ENCODE measurements at regions not wholly inside any gene's neighbourhood (a gene's known extent, or its start where the extent isn't known, plus 50 kb on each side); places are given as distances from the start of the nearest gene placed in this dataset.

DNA sequence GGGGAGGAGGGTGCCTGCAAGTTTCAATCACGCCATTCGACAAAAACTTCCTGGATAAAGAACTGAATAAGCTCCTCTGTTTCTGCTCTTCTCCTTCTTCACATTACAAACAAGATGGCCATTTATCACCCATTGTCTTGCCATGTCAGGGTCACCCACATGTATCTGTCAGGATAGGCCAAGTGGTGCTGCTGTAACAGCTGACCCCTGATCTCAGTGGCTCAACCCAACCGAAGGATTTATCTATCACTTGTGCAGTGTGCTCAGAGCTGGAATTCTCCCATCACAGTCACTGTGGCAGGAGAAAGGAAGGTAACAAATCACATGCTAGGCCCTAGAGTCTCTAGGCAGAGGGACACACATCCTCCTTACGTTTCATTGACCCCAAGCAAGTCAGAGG lies 210.0 kb upstream of the CDH5 start:
- H3K23ac ChIP-seq (ENCODE audit: low read depth, low read length), result no peak overlapping the region
- no peaks in the 10 kb centered on the region for H3K36me3 ChIP-seq (ENCODE audit: control insufficient read depth, insufficient read depth, low read length)
- TF ChIP-seq POLR2A (IDR thresholded peaks at IDR 0.05; ENCODE audit: low read depth, low read length) (no peak), NFE2L2 (IDR thresholded peaks at IDR 0.05; ENCODE audit: low read depth, low read length) (no peak), RCOR1 (IDR thresholded peaks at IDR 0.05; ENCODE audit: insufficient replicate concordance, low read length) (no peak), CHD1 (IDR thresholded peaks at IDR 0.05; ENCODE audit: low read depth, low read length) (no peak), SMC3 (IDR thresholded peaks at IDR 0.05; ENCODE audit: low read depth, low read length) (no peak), CEBPB (IDR thresholded peaks at IDR 0.05; ENCODE audit: low read depth, low read length) (no peak), FOS (IDR thresholded peaks at IDR 0.05; ENCODE audit: low read depth, low read length) (no peak), MAZ (IDR thresholded peaks at IDR 0.05; ENCODE audit: borderline replicate concordance, low read depth, low read length) (no peak), RFX5 (IDR thresholded peaks at IDR 0.05; ENCODE audit: low read depth, low read length) (no peak)
- TF ChIP-seq, protein P1, sequence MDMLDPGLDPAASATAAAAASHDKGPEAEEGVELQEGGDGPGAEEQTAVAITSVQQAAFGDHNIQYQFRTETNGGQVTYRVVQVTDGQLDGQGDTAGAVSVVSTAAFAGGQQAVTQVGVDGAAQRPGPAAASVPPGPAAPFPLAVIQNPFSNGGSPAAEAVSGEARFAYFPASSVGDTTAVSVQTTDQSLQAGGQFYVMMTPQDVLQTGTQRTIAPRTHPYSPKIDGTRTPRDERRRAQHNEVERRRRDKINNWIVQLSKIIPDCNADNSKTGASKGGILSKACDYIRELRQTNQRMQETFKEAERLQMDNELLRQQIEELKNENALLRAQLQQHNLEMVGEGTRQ (IDR thresholded peaks at IDR 0.05; ENCODE audit: low read depth, low read length), result no peak
- TF ChIP-seq, protein P2, sequence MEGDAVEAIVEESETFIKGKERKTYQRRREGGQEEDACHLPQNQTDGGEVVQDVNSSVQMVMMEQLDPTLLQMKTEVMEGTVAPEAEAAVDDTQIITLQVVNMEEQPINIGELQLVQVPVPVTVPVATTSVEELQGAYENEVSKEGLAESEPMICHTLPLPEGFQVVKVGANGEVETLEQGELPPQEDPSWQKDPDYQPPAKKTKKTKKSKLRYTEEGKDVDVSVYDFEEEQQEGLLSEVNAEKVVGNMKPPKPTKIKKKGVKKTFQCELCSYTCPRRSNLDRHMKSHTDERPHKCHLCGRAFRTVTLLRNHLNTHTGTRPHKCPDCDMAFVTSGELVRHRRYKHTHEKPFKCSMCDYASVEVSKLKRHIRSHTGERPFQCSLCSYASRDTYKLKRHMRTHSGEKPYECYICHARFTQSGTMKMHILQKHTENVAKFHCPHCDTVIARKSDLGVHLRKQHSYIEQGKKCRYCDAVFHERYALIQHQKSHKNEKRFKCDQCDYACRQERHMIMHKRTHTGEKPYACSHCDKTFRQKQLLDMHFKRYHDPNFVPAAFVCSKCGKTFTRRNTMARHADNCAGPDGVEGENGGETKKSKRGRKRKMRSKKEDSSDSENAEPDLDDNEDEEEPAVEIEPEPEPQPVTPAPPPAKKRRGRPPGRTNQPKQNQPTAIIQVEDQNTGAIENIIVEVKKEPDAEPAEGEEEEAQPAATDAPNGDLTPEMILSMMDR (conservative IDR thresholded peaks at IDR 0.05; ENCODE audit: low read depth, low read length), result no peak
- TF ChIP-seq, protein P3, sequence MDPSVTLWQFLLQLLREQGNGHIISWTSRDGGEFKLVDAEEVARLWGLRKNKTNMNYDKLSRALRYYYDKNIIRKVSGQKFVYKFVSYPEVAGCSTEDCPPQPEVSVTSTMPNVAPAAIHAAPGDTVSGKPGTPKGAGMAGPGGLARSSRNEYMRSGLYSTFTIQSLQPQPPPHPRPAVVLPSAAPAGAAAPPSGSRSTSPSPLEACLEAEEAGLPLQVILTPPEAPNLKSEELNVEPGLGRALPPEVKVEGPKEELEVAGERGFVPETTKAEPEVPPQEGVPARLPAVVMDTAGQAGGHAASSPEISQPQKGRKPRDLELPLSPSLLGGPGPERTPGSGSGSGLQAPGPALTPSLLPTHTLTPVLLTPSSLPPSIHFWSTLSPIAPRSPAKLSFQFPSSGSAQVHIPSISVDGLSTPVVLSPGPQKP (IDR thresholded peaks at IDR 0.05; ENCODE audit: borderline replicate concordance, low read depth, low read length), result no peak
- peak overlapping the region; percentile 17 for H2AK9ac ChIP-seq (replicated peaks; ENCODE audit: low read depth, low read length, poor library complexity)
- H2BK15ac ChIP-seq (ENCODE audit: low read depth, low read length), result peak overlapping the region; percentile 77; the same call in 2 of the 3 replicates
- DNase-seq (no peak), ATAC-seq (ENCODE audit: low read depth) (no peak)
- H3K4ac ChIP-seq (ENCODE audit: low read depth, low read length), result peak overlapping the region; percentile 61
- H3K9me3 ChIP-seq (ENCODE audit: control insufficient read depth, insufficient read depth, low read length), result no peaks in the 10 kb centered on the region
- H3K4me3 ChIP-seq (ENCODE audit: insufficient read depth, low read depth, low read length), result no peak overlapping the region
- H3K56ac ChIP-seq (ENCODE audit: extremely low read depth, insufficient read depth, low read length), result no peak overlapping the region
- H3K4me2 ChIP-seq (ENCODE audit: low read depth, low read length), result no peak overlapping the region
- 0 out of 2 replicates have a peak overlapping the region, but pooled peaks have one; percentile 31 for H3K18ac ChIP-seq (ENCODE audit: low read depth, low read length)
- H4K20me1 ChIP-seq (ENCODE audit: insufficient read depth, low read length), result no peaks in the 10 kb centered on the region
- H3K14ac ChIP-seq (replicated peaks; ENCODE audit: low read depth, low read length), result 0 out of 2 replicates have a peak overlapping the region, but pooled peaks have one; percentile 39
- H3K27me3 ChIP-seq (ENCODE audit: control insufficient read depth, insufficient read depth, low read length), result no peaks in the 10 kb centered on the region; the same call in 1 of the 2 replicates
- CTCF ChIA-PET, result interaction anchor here (0.8 kb wide), 1 partner anchor 153 kb away, joined by 3 read pairs; no protein-coding TSS in a partner anchor
- H3K9me1 ChIP-seq (ENCODE audit: insufficient read depth, low read length), result peaks cover 16% of the 10 kb centered on the region
- WGBS, 2 experiments (ENCODE audit: extremely low coverage in 2 of 2, insufficient read length in 1 of 2), result no CpG with 5 or more reads among the region's 4 CpGs
- no peak overlapping the region for H3K9ac ChIP-seq (ENCODE audit: low read depth, low read length)
- peaks cover 18% of the 10 kb centered on the region for H3K4me1 ChIP-seq (ENCODE audit: control insufficient read depth, insufficient read depth, low read length)
- H4K8ac ChIP-seq (ENCODE audit: low read depth in 2 of 2, low read length in 2 of 2), result no peak overlapping the region
- peak overlapping the region; percentile 72 for H2BK20ac ChIP-seq (ENCODE audit: low read depth, low read length)
- BruUV-seq (replicated peaks), result no TSS peak
- H2AK5ac ChIP-seq (ENCODE audit: low read depth, low read length), result peak overlapping the region; percentile 46
- intact Hi-C loops (cut with micrococcal nuclease) (loop anchor here (10.0 kb wide), 2 partner anchors 312 to 402 kb away; no protein-coding TSS in a partner anchor), in situ Hi-C loops (cut with MboI; ENCODE audit: low sequenced_read_pairs) (no loop called here), dilution Hi-C loops (cut with HindIII; ENCODE audit: low sequenced_read_pairs, unreplicated experiment) (no loop called here)
- no peak overlapping the region for H3K27ac ChIP-seq (ENCODE audit: insufficient read depth, low read length)
- H4K5ac ChIP-seq (ENCODE audit: low read depth, low read length), result no peak overlapping the region; the same call in 1 of the 2 replicates
- H2BK120ac ChIP-seq (ENCODE audit: low read depth, low read length), result peak overlapping the region; percentile 69
- H3K79me1 ChIP-seq (ENCODE audit: low read depth in 1 of 2, low read length in 2 of 2), result no peaks in the 10 kb centered on the region
- POLR2A ChIA-PET (ENCODE audit: unreplicated experiment), result interaction anchor here (0.7 kb wide), 1 partner anchor 100 kb away, joined by 3 read pairs; no protein-coding TSS in a partner anchor
- peak overlapping the region; percentile 60 for H4K91ac ChIP-seq (ENCODE audit: insufficient read depth, low read depth, low read length)
- no peak overlapping the region for H2BK5ac ChIP-seq (ENCODE audit: low read depth, low read length, poor library complexity, severe bottlenecking)
- no peak overlapping the region for H2AFZ ChIP-seq (replicated peaks; ENCODE audit: low read length, poor library complexity)
